NB4 (cell line): ENCODE measurements at regions not wholly inside any gene's neighbourhood (a gene's known extent, or its start where the extent isn't known, plus 50 kb on each side); places are given as distances from the start of the nearest gene placed in this dataset.

Experiments used
- CTCF ChIP-seq: IDR thresholded peaks from one replicate; pipeline ENCODE4 v1.5.1; 2012; ENCODE audit warnings: low read depth, low read length
- MYC ChIP-seq: IDR thresholded peaks from 2 replicates; pipeline ENCODE4 v1.6.1; 2011; ENCODE audit warnings: low read depth, low read length
- POLR2A ChIP-seq: IDR thresholded peaks from 2 replicates; pipeline ENCODE4 v1.6.1; 2011; ENCODE audit warnings: mild to moderate bottlenecking; ENCODE audit not compliant: insufficient read length; ENCODE audit errors: extremely low read depth

GRCh38 chr4:166426300-166426863 lies 553.3 kb downstream of the TLL1 start:
- TF ChIP-seq CTCF (no peak), POLR2A (no peak), MYC (no peak)
